Loucy (cell line): ENCODE measurements at regions not wholly inside any gene's neighbourhood (a gene's known extent, or its start where the extent isn't known, plus 50 kb on each side); places are given as distances from the start of the nearest gene placed in this dataset.

ENCODE experiments used
- EZH2phosphoT487 ChIP-seq: fragments of 200-600 bp; IDR thresholded peaks from 2 replicates; pipeline ENCODE4 v1.6.1; 2018; ENCODE audit warnings: antibody characterized with exemption, mild to moderate bottlenecking, moderate library complexity, borderline replicate concordance
- TF ChIP-seq, protein P1 (sequence below): fragments of 200-600 bp; sonication (generic); conservative IDR thresholded peaks from 2 replicates; pipeline ENCODE4 v1.5.1; 2014; ENCODE audit warnings: mild to moderate bottlenecking, antibody characterized with exemption, low read length

GRCh38 chr5:125032286-125032685 lies 285.8 kb upstream of the ZNF608 start:
- TF ChIP-seq, protein P1, sequence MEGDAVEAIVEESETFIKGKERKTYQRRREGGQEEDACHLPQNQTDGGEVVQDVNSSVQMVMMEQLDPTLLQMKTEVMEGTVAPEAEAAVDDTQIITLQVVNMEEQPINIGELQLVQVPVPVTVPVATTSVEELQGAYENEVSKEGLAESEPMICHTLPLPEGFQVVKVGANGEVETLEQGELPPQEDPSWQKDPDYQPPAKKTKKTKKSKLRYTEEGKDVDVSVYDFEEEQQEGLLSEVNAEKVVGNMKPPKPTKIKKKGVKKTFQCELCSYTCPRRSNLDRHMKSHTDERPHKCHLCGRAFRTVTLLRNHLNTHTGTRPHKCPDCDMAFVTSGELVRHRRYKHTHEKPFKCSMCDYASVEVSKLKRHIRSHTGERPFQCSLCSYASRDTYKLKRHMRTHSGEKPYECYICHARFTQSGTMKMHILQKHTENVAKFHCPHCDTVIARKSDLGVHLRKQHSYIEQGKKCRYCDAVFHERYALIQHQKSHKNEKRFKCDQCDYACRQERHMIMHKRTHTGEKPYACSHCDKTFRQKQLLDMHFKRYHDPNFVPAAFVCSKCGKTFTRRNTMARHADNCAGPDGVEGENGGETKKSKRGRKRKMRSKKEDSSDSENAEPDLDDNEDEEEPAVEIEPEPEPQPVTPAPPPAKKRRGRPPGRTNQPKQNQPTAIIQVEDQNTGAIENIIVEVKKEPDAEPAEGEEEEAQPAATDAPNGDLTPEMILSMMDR: no peak
- TF ChIP-seq EZH2phosphoT487: no peak
